A549 (cell line): ENCODE measurements at regions not wholly inside any gene's neighbourhood (a gene's known extent, or its start where the extent isn't known, plus 50 kb on each side); places are given as distances from the start of the nearest gene placed in this dataset.
A peak's percentile ranks its signal among the peaks of the same experiment; 100 is the strongest.

Experiments used
- ATAC-seq, 2 experiments: fragments of 200-7000 bp in 1 of 2; fragments of >200 bp in 1 of 2; cut with Nextera tagmentation in 1 of 2; cut with Tn5 transposase in 1 of 2; 3 replicates each; pipeline versions ENCODE4 v1.8.0 to v1.9.1; 2018 to 2020; ENCODE audit warnings: mild to moderate bottlenecking in 1 of 2, moderate library complexity in 1 of 2
- CTCF ChIA-PET: fragments of 300-600 bp; sonication (Branson Sonifier 250); formaldehyde crosslinking; extraction: SDS; loops from one replicate; lab custom pipeline; 2021; ENCODE audit warnings: antibody characterized with exemption, inconsistent platforms; lab: Yijun Ruan, JAX
- POLR2A ChIA-PET: fragments of 350-600 bp; formaldehyde crosslinking; extraction: SDS; loops from one replicate; lab custom pipeline; 2021; ENCODE audit warnings: antibody characterized with exemption, inconsistent platforms; lab: Yijun Ruan, JAX
- DNase-seq, 2 experiments: peaks; one replicate each; pipeline versions ENCODE4 v3.0.0 to v3.0.0-alpha.2; 2011 to 2016; ENCODE audit warnings: low read depth in 1 of 2, low spot score in 1 of 2
- FAIRE-seq: peaks from 2 replicates; lab custom pipeline; 2011; peaks lifted over from hg19 to GRCh38; lab: Jason Lieb, UNC
- H3K27ac ChIP-seq, 2 experiments: fragments of >200 bp; sonication (Bioruptor Twin); formaldehyde crosslinking; 3 replicates each; pipeline ENCODE4 v1.5.1; 2016 to 2017
- H3K4me1 ChIP-seq: fragments of >200 bp; sonication (Bioruptor Twin); formaldehyde crosslinking; 3 replicates; pipeline ENCODE4 v1.6.1; 2016
- H3K4me2 ChIP-seq: fragments of >200 bp; sonication (Bioruptor Twin); formaldehyde crosslinking; 3 replicates; pipeline ENCODE4 v1.6.1; 2016
- H3K4me3 ChIP-seq: fragments of >200 bp; sonication (Bioruptor Twin); formaldehyde crosslinking; 3 replicates; pipeline ENCODE4 v1.5.1; 2016
- H3K9me3 ChIP-seq: fragments of >200 bp; sonication (Bioruptor Twin); formaldehyde crosslinking; 3 replicates; pipeline ENCODE4 v1.6.1; 2016
- CBX2 ChIP-seq: fragments of 200-600 bp; sonication (generic); IDR thresholded peaks from 2 replicates; pipeline ENCODE4 v1.6.1; 2016; ENCODE audit warnings: low read depth, mild to moderate bottlenecking, borderline replicate concordance
- CEBPB ChIP-seq, 2 experiments: fragments of >200 bp in 1 of 2; sonication (Bioruptor Twin) in 1 of 2; formaldehyde crosslinking in 1 of 2; IDR thresholded peaks; 2 replicates each; pipeline ENCODE4 v1.6.1; 2012 to 2016
- EP300 ChIP-seq, 2 experiments: fragments of >200 bp; sonication (Bioruptor Twin); formaldehyde crosslinking; IDR thresholded peaks; 2 replicates in 1 of 2; 3 replicates in 1 of 2; pipeline ENCODE4 v1.6.1; 2016 to 2017
- ESRRA ChIP-seq: fragments of 150-350 bp; IDR thresholded peaks from 2 replicates; pipeline ENCODE4 v1.6.1; 2014; ENCODE audit warnings: mild to moderate bottlenecking, low read length, borderline replicate concordance
- FOSL2 ChIP-seq, 2 experiments: fragments of 450-650 bp in 1 of 2; fragments of >200 bp in 1 of 2; sonication (Bioruptor Twin) in 1 of 2; formaldehyde crosslinking; IDR thresholded peaks; 2 replicates each; pipeline versions ENCODE4 v1.5.0 to v1.6.1; 2016 to 2020; ENCODE audit warnings: mild to moderate bottlenecking in 1 of 2, moderate library complexity in 1 of 2
- FOXS1 ChIP-seq: fragments of 250-450 bp; sonication (Bioruptor Pico); IDR thresholded peaks from 2 replicates; pipeline ENCODE4 v1.5.0; 2020; ENCODE audit warnings: mild to moderate bottlenecking, moderate library complexity
- HEYL ChIP-seq: fragments of 250-450 bp; sonication (Bioruptor Pico); IDR thresholded peaks from 2 replicates; pipeline ENCODE4 v1.8.0; 2021; ENCODE audit warnings: mild to moderate bottlenecking, moderate library complexity
- HOXB13 ChIP-seq: fragments of 250-450 bp; sonication (Bioruptor Pico); IDR thresholded peaks from 2 replicates; pipeline ENCODE4 v1.5.0; 2020; ENCODE audit warnings: low read depth, mild to moderate bottlenecking, moderate library complexity
- JUNB ChIP-seq: fragments of >200 bp; sonication (Bioruptor Twin); formaldehyde crosslinking; IDR thresholded peaks from 2 replicates; pipeline ENCODE4 v1.6.1; 2016
- KDM1A ChIP-seq: fragments of 200-600 bp; sonication (generic); IDR thresholded peaks from 2 replicates; pipeline ENCODE4 v1.6.1; 2016; ENCODE audit warnings: low read depth, mild to moderate bottlenecking
- MAFK ChIP-seq: fragments of 450-650 bp; IDR thresholded peaks from 2 replicates; pipeline ENCODE4 v1.6.1; 2014; ENCODE audit not compliant: partially characterized antibody
- NFE2L2 ChIP-seq: fragments of 150-350 bp; conservative IDR thresholded peaks from 2 replicates; pipeline ENCODE4 v1.6.1; 2014; ENCODE audit warnings: low read length
- NPAS2 ChIP-seq: fragments of 250-450 bp; sonication (Bioruptor Pico); IDR thresholded peaks from 2 replicates; pipeline ENCODE4 v1.8.0; 2022; ENCODE audit warnings: mild to moderate bottlenecking, moderate library complexity, borderline replicate concordance
- POLR2A ChIP-seq: IDR thresholded peaks from 2 replicates; pipeline ENCODE4 v1.6.1; 2012; ENCODE audit warnings: mild to moderate bottlenecking, low read length
- POLR2AphosphoS2 ChIP-seq: conservative IDR thresholded peaks from 2 replicates; pipeline ENCODE4 v1.6.1; 2012; ENCODE audit warnings: low read length, improper control_type of control experiment, inconsistent platforms
- RAD21 ChIP-seq, 2 experiments: fragments of >200 bp in 1 of 2; sonication (Bioruptor Twin) in 1 of 2; formaldehyde crosslinking in 1 of 2; IDR thresholded peaks in 1 of 2; conservative IDR thresholded peaks in 1 of 2; 2 replicates in 1 of 2; 3 replicates in 1 of 2; pipeline ENCODE4 v1.6.1; 2012 to 2018; ENCODE audit warnings: inconsistent platforms in 1 of 2
- RCOR1 ChIP-seq: fragments of 150-350 bp; IDR thresholded peaks from 2 replicates; pipeline ENCODE4 v1.6.1; 2014; ENCODE audit warnings: antibody characterized with exemption, low read length, low read depth
- RFX5 ChIP-seq: fragments of 450-650 bp; IDR thresholded peaks from 2 replicates; pipeline ENCODE4 v1.7.1; 2014; ENCODE audit warnings: antibody characterized with exemption, mild to moderate bottlenecking, moderate library complexity
- RNF2 ChIP-seq: fragments of 200-600 bp; sonication (generic); IDR thresholded peaks from 2 replicates; pipeline ENCODE4 v1.6.1; 2016; ENCODE audit warnings: low read depth, mild to moderate bottlenecking, antibody characterized with exemption, moderate library complexity, borderline replicate concordance
- SMC3 ChIP-seq: fragments of >200 bp; sonication (Bioruptor Twin); formaldehyde crosslinking; IDR thresholded peaks from 3 replicates; pipeline ENCODE4 v1.6.1; 2018; ENCODE audit warnings: inconsistent platforms
- ZNF302 ChIP-seq: fragments of 250-450 bp; sonication (Bioruptor Pico); IDR thresholded peaks from 2 replicates; pipeline ENCODE4 v1.9.0; 2021; ENCODE audit warnings: inconsistent platforms, mild to moderate bottlenecking, moderate library complexity
- ZSCAN20 ChIP-seq: fragments of 250-450 bp; sonication (Bioruptor Pico); IDR thresholded peaks from 2 replicates; pipeline ENCODE4 v1.8.0; 2022; ENCODE audit warnings: mild to moderate bottlenecking, moderate library complexity
- WGBS: methylation state at CpG from one replicate; pipeline ENCODE4 v1.1.6; 2017; ENCODE audit errors: missing lambda C conversion rate; 5-methylcytosine and 5-hydroxymethylcytosine counted together
- TF ChIP-seq, protein P1 (sequence below): fragments of >200 bp; sonication (Bioruptor Twin); formaldehyde crosslinking; IDR thresholded peaks from 3 replicates; pipeline ENCODE4 v1.6.1; 2016
- TF ChIP-seq, protein P2 (sequence below): fragments of >200 bp; sonication (Bioruptor Twin); formaldehyde crosslinking; IDR thresholded peaks from 3 replicates; pipeline ENCODE4 v1.5.1; 2016
- TF ChIP-seq, protein P3 (sequence below): IDR thresholded peaks from 2 replicates; pipeline ENCODE4 v1.6.1; 2012; ENCODE audit warnings: low read depth, borderline replicate concordance
- TF ChIP-seq, protein P4 (sequence below): fragments of >200 bp; sonication (Bioruptor Twin); formaldehyde crosslinking; IDR thresholded peaks from 2 replicates; pipeline ENCODE4 v1.6.1; 2016
- TF ChIP-seq, protein P5 (sequence below): IDR thresholded peaks from 2 replicates; pipeline ENCODE4 v1.6.1; 2012
- TF ChIP-seq, protein P6 (sequence below): IDR thresholded peaks from 2 replicates; pipeline ENCODE4 v1.6.1; 2012
- TF ChIP-seq, protein P7 (sequence below): fragments of 450-650 bp; IDR thresholded peaks from 2 replicates; pipeline ENCODE4 v1.6.1; 2014; ENCODE audit warnings: antibody characterized with exemption

DNA sequence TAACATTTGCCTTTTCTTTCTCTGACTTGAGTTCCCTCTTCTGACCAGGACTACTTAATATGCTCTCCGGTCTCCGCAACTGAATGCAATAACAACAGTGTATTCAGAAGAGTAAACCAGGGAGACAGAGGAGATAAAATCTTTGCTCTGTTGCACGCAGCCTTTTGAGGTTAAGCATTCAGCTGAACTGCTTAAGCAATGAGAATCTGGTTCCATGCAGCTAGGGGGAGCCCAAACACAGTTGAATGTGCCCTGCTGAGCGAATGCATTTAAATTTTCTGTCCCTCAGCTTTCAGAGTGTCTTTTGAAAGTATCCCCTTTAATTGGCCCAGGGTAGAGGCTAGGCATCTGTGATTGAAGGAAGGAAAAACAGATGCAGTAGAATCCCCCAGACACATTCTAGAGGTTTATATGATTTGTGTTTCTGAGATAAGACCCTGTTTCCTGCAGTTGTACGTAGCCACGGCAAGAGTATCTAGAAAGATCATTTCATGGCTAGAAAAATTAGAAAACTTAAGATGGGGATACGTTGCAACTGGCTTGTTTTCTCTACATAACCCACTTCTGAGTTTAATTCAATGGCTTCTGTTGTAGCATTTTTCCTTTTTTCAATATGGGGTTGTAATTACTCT is 309.6 kb downstream of the TUSC7 start:
- CTCF ChIA-PET = interaction anchor here (0.6 to 1.9 kb wide), 9 partner anchors 9 to 1610 kb away, joined by 3 to 7 read pairs (median 4); no protein-coding TSS in a partner anchor
- Histone ChIP-seq H3K4me2 (no peak overlapping the region; the same call in 2 of the 3 replicates), H3K27ac (no peak overlapping the region), H3K9me3 (no peaks in the 10 kb centered on the region)
- POLR2A ChIA-PET = no interaction called here
- peak; percentile 14 to 66 for DNase-seq
- TF ChIP-seq, protein P1, sequence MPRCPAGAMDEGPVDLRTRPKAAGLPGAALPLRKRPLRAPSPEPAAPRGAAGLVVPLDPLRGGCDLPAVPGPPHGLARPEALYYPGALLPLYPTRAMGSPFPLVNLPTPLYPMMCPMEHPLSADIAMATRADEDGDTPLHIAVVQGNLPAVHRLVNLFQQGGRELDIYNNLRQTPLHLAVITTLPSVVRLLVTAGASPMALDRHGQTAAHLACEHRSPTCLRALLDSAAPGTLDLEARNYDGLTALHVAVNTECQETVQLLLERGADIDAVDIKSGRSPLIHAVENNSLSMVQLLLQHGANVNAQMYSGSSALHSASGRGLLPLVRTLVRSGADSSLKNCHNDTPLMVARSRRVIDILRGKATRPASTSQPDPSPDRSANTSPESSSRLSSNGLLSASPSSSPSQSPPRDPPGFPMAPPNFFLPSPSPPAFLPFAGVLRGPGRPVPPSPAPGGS = no peak
- TF ChIP-seq SMC3 (peak; percentile 78), RAD21 (conservative IDR thresholded peaks at IDR 0.05 in 1 of 2, IDR thresholded peaks at IDR 0.05 in 1 of 2) (peak; percentile 90 to 91)
- TF ChIP-seq, protein P2, sequence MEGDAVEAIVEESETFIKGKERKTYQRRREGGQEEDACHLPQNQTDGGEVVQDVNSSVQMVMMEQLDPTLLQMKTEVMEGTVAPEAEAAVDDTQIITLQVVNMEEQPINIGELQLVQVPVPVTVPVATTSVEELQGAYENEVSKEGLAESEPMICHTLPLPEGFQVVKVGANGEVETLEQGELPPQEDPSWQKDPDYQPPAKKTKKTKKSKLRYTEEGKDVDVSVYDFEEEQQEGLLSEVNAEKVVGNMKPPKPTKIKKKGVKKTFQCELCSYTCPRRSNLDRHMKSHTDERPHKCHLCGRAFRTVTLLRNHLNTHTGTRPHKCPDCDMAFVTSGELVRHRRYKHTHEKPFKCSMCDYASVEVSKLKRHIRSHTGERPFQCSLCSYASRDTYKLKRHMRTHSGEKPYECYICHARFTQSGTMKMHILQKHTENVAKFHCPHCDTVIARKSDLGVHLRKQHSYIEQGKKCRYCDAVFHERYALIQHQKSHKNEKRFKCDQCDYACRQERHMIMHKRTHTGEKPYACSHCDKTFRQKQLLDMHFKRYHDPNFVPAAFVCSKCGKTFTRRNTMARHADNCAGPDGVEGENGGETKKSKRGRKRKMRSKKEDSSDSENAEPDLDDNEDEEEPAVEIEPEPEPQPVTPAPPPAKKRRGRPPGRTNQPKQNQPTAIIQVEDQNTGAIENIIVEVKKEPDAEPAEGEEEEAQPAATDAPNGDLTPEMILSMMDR = peak; percentile 87
- TF ChIP-seq, all 56 proteins: peak for 3
- Histone ChIP-seq H3K4me1 (no peaks in the 10 kb centered on the region), H3K4me3 (no peak overlapping the region)
- ATAC-seq (peak; percentile 90 to 97), FAIRE-seq (no peak)
- 25% methylated on average over 7 of the region's 7 CpGs for WGBS

DNA sequence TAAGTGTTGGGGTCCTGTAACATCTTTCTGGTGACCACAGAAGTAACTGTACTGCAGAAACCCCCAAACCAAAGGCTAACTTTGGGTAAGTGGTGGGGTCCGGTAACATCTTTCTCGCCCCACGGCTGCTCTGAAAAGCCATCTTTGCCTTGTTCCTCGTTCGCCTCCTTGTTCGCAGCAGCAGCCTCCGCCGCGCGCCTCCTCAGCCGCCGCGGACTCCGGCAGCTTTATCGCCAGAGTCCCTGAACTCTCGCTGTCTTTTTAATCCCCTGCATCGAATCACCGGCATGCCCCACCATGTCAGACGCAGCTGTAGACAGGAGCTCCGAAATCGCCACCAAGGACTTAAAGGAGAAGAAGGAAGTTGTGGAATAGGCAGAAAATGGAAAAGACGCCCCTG is 316.8 kb downstream of the TUSC7 start:
- TF ChIP-seq ZSCAN20 (CRISPR knock-in tag) (no peak), EP300 (IDR thresholded peaks at IDR 0.05) (no peak), MAFK (no peak), JUNB (no peak), RCOR1 (no peak), NFE2L2 (no peak), ESRRA (no peak)
- TF ChIP-seq, protein P3, sequence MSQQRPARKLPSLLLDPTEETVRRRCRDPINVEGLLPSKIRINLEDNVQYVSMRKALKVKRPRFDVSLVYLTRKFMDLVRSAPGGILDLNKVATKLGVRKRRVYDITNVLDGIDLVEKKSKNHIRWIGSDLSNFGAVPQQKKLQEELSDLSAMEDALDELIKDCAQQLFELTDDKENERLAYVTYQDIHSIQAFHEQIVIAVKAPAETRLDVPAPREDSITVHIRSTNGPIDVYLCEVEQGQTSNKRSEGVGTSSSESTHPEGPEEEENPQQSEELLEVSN = no peak
- TF ChIP-seq, protein P4, sequence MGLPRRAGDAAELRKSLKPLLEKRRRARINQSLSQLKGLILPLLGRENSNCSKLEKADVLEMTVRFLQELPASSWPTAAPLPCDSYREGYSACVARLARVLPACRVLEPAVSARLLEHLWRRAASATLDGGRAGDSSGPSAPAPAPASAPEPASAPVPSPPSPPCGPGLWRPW = no peak
- TF ChIP-seq, protein P5, sequence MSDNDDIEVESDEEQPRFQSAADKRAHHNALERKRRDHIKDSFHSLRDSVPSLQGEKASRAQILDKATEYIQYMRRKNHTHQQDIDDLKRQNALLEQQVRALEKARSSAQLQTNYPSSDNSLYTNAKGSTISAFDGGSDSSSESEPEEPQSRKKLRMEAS = no peak
- DNase-seq (no peak), ATAC-seq (no peak), FAIRE-seq (no peak)
- 88% methylated on average over 22 of the region's 22 CpGs for WGBS
- Histone ChIP-seq H3K4me2 (no peak overlapping the region), H3K9me3 (no peaks in the 10 kb centered on the region), H3K4me1 (no peaks in the 10 kb centered on the region), H3K27ac (no peak overlapping the region), H3K4me3 (no peak overlapping the region)
- POLR2A ChIA-PET = no interaction called here
- CTCF ChIA-PET = no interaction called here

DNA sequence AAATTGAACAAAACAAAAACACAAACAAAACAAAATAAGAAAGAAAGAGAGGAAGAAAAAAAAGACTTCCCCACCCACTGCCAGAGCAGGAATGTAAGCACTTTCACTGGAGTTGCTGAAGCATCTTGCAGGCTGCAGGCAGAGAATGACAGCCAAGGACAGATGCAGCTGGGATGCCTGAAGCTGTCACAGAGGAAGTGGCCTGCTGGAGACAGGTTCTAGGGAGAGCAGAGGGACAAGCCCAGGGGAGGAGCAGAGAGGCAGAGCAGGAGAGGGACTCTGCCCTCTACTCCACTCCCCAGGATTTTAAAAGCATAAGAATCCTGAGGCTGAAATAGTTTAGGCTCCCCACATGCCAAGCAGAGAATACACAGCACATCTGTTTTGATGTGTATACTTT is 326.2 kb downstream of the TUSC7 start:
- H3K4me2 ChIP-seq = no peak overlapping the region
- H3K9me3 ChIP-seq = no peaks in the 10 kb centered on the region
- no peak for FAIRE-seq
- DNase-seq = no peak
- ChIA-PET POLR2A (no interaction called here), CTCF (no interaction called here)
- H3K4me3 ChIP-seq = no peak overlapping the region
- H3K4me1 ChIP-seq = no peaks in the 10 kb centered on the region
- TF ChIP-seq, protein P6, sequence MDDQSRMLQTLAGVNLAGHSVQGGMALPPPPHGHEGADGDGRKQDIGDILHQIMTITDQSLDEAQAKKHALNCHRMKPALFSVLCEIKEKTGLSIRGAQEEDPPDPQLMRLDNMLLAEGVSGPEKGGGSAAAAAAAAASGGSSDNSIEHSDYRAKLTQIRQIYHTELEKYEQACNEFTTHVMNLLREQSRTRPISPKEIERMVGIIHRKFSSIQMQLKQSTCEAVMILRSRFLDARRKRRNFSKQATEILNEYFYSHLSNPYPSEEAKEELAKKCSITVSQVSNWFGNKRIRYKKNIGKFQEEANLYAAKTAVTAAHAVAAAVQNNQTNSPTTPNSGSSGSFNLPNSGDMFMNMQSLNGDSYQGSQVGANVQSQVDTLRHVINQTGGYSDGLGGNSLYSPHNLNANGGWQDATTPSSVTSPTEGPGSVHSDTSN = no peak
- TF ChIP-seq RAD21 (conservative IDR thresholded peaks at IDR 0.05 in 1 of 2, IDR thresholded peaks at IDR 0.05 in 1 of 2) (no peak), ESRRA (no peak), CBX2 (no peak), POLR2A (no peak), NPAS2 (CRISPR knock-in tag) (no peak), KDM1A (no peak), CEBPB (IDR thresholded peaks at IDR 0.05) (no peak), FOSL2 (IDR thresholded peaks at IDR 0.05) (no peak), FOSL2 (CRISPR knock-in tag; IDR thresholded peaks at IDR 0.05) (no peak), ZNF302 (CRISPR knock-in tag) (no peak), POLR2AphosphoS2 (no peak), FOXS1 (CRISPR knock-in tag) (no peak), HOXB13 (no peak), RNF2 (no peak), HEYL (CRISPR knock-in tag) (no peak), RFX5 (no peak)
- TF ChIP-seq, protein P7, sequence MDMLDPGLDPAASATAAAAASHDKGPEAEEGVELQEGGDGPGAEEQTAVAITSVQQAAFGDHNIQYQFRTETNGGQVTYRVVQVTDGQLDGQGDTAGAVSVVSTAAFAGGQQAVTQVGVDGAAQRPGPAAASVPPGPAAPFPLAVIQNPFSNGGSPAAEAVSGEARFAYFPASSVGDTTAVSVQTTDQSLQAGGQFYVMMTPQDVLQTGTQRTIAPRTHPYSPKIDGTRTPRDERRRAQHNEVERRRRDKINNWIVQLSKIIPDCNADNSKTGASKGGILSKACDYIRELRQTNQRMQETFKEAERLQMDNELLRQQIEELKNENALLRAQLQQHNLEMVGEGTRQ = no peak
- ATAC-seq = no peak; a peak in 2 of 6 replicates
- no peak overlapping the region for H3K27ac ChIP-seq
